Neural progenitor cell (in vitro differentiated cells): ENCODE measurements at regions not wholly inside any gene's neighbourhood (a gene's known extent, or its start where the extent isn't known, plus 50 kb on each side); places are given as distances from the start of the nearest gene placed in this dataset.

Source experiments
- DNase-seq: peaks from one replicate; pipeline ENCODE4 v3.0.0-alpha.2; 2016; ENCODE audit warnings: low spot score
- H2AFZ ChIP-seq: fragments of 200-600 bp; sonication (generic); replicated peaks from 2 replicates; pipeline ENCODE4 v1.6.1; 2016; ENCODE audit warnings: antibody characterized with exemption
- H3F3A ChIP-seq: fragments of 200-600 bp; sonication (generic); 2 replicates; pipeline ENCODE4 v1.6.1; 2016; ENCODE audit warnings: antibody characterized with exemption, low read depth
- H3K27ac ChIP-seq: fragments of 200-600 bp; sonication (generic); 2 replicates; pipeline ENCODE4 v1.5.1; 2016; ENCODE audit warnings: mild to moderate bottlenecking
- H3K27me3 ChIP-seq: fragments of 200-600 bp; sonication (generic); 2 replicates; pipeline ENCODE4 v1.6.1; 2016; ENCODE audit warnings: mild to moderate bottlenecking, moderate library complexity
- H3K36me3 ChIP-seq: fragments of 200-600 bp; sonication (generic); 2 replicates; pipeline ENCODE4 v1.5.1; 2016
- H3K4me1 ChIP-seq: fragments of 200-600 bp; sonication (generic); 2 replicates; pipeline ENCODE4 v1.6.1; 2016; ENCODE audit warnings: mixed run types
- H3K4me2 ChIP-seq: fragments of 200-600 bp; sonication (generic); 2 replicates; pipeline ENCODE4 v1.6.1; 2016
- H3K4me3 ChIP-seq: fragments of 200-600 bp; sonication (generic); 2 replicates; pipeline ENCODE4 v1.5.1; 2016
- H3K79me2 ChIP-seq: fragments of 200-600 bp; sonication (generic); 2 replicates; pipeline ENCODE4 v1.6.1; 2016; ENCODE audit warnings: low read depth
- H3K9ac ChIP-seq: fragments of 200-600 bp; sonication (generic); 2 replicates; pipeline ENCODE4 v1.6.1; 2016
- H3K9me3 ChIP-seq: fragments of 200-600 bp; sonication (generic); 2 replicates; pipeline ENCODE4 v1.5.1; 2016; ENCODE audit warnings: low read depth
- H4K20me1 ChIP-seq: fragments of 200-600 bp; sonication (generic); 2 replicates; pipeline ENCODE4 v1.6.1; 2016; ENCODE audit warnings: low read depth
- H3K27ac Mint-ChIP-seq: 3 replicates; pipeline ENCODE4 v1.8.0; 2021; ENCODE audit warnings: mixed read lengths
- H3K27me3 Mint-ChIP-seq: 2 replicates; pipeline ENCODE4 v1.8.0; 2022; ENCODE audit warnings: low read depth, mild to moderate bottlenecking, inconsistent platforms, moderate library complexity, mixed read lengths; ENCODE audit not compliant: insufficient read depth
- H3K36me3 Mint-ChIP-seq: 3 replicates; pipeline ENCODE4 v1.8.0; 2021; ENCODE audit warnings: mixed read lengths
- H3K4me1 Mint-ChIP-seq: 3 replicates; pipeline ENCODE4 v1.8.0; 2021; ENCODE audit warnings: mixed read lengths
- H3K4me3 Mint-ChIP-seq: 3 replicates; pipeline ENCODE4 v1.8.0; 2021; ENCODE audit warnings: mild to moderate bottlenecking, moderate library complexity, mixed read lengths
- H3K9me3 Mint-ChIP-seq: 3 replicates; pipeline ENCODE4 v1.8.0; 2020; ENCODE audit warnings: mixed read lengths
- EZH2 ChIP-seq: fragments of 200-600 bp; sonication (generic); IDR thresholded peaks from 2 replicates; pipeline ENCODE4 v1.6.1; 2017; ENCODE audit warnings: antibody characterized with exemption, mild to moderate bottlenecking, moderate library complexity
- EZH2phosphoT487 ChIP-seq: fragments of 200-600 bp; sonication (generic); IDR thresholded peaks from 2 replicates; pipeline ENCODE4 v1.6.1; 2017; ENCODE audit warnings: antibody characterized with exemption
- TF ChIP-seq, protein P1 (sequence below): fragments of 200-600 bp; sonication (generic); IDR thresholded peaks from 2 replicates; pipeline ENCODE4 v1.5.1; 2017; ENCODE audit warnings: antibody characterized with exemption, mild to moderate bottlenecking

- Mint-ChIP-seq H3K27me3 (no peaks in the 10 kb centered on the region), H3K4me1 (no peaks in the 10 kb centered on the region), H3K27ac (no peak overlapping the region), H3K36me3 (no peaks in the 10 kb centered on the region), H3K9me3 (peaks cover 3% of the 10 kb centered on the region), H3K4me3 (no peak overlapping the region)
- H3F3A ChIP-seq: peaks cover 7% of the 10 kb centered on the region
- no peaks in the 10 kb centered on the region for H4K20me1 ChIP-seq
- no peak overlapping the region for H3K9ac ChIP-seq
- no peaks in the 10 kb centered on the region for H3K27me3 ChIP-seq
- DNase-seq: no peak
- no peak overlapping the region for H2AFZ ChIP-seq
- no peak for TF ChIP-seq EZH2phosphoT487
- TF ChIP-seq EZH2: no peak
- TF ChIP-seq, protein P1, sequence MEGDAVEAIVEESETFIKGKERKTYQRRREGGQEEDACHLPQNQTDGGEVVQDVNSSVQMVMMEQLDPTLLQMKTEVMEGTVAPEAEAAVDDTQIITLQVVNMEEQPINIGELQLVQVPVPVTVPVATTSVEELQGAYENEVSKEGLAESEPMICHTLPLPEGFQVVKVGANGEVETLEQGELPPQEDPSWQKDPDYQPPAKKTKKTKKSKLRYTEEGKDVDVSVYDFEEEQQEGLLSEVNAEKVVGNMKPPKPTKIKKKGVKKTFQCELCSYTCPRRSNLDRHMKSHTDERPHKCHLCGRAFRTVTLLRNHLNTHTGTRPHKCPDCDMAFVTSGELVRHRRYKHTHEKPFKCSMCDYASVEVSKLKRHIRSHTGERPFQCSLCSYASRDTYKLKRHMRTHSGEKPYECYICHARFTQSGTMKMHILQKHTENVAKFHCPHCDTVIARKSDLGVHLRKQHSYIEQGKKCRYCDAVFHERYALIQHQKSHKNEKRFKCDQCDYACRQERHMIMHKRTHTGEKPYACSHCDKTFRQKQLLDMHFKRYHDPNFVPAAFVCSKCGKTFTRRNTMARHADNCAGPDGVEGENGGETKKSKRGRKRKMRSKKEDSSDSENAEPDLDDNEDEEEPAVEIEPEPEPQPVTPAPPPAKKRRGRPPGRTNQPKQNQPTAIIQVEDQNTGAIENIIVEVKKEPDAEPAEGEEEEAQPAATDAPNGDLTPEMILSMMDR: no peak
- H3K4me1 ChIP-seq: no peaks in the 10 kb centered on the region
- H3K36me3 ChIP-seq: no peaks in the 10 kb centered on the region
- H3K4me3 ChIP-seq: no peak overlapping the region
- no peak overlapping the region for H3K27ac ChIP-seq
- H3K79me2 ChIP-seq: no peaks in the 10 kb centered on the region
- no peaks in the 10 kb centered on the region for H3K9me3 ChIP-seq
- no peak overlapping the region for H3K4me2 ChIP-seq
Measured at GRCh38 chr6:67411036-67411435, 1224.0 kb upstream of the ADGRB3 start.

GRCh38 chr6:67394254-67394653 lies 1240.8 kb upstream of the ADGRB3 start:
- H3K4me2 ChIP-seq: no peak overlapping the region
- H2AFZ ChIP-seq: no peak overlapping the region
- H3K27ac Mint-ChIP-seq: no peak overlapping the region
- H3K9me3 ChIP-seq: no peaks in the 10 kb centered on the region
- no peak overlapping the region for H3K9ac ChIP-seq
- no peak overlapping the region for H3K4me3 Mint-ChIP-seq
- H3K4me3 ChIP-seq: no peak overlapping the region
- TF ChIP-seq EZH2phosphoT487: no peak
- TF ChIP-seq EZH2: no peak
- TF ChIP-seq, protein P1: no peak
- no peaks in the 10 kb centered on the region for H4K20me1 ChIP-seq
- peaks cover 2% of the 10 kb centered on the region for H3K36me3 Mint-ChIP-seq
- H3K36me3 ChIP-seq: no peaks in the 10 kb centered on the region
- H3K27ac ChIP-seq: no peak overlapping the region
- H3K27me3 Mint-ChIP-seq: peaks cover 3% of the 10 kb centered on the region
- H3F3A ChIP-seq: no peaks in the 10 kb centered on the region
- no peaks in the 10 kb centered on the region for H3K79me2 ChIP-seq
- DNase-seq: no peak
- no peaks in the 10 kb centered on the region for H3K27me3 ChIP-seq
- no peaks in the 10 kb centered on the region for H3K4me1 Mint-ChIP-seq
- no peaks in the 10 kb centered on the region for H3K4me1 ChIP-seq
- H3K9me3 Mint-ChIP-seq: peaks cover 14% of the 10 kb centered on the region

DNA sequence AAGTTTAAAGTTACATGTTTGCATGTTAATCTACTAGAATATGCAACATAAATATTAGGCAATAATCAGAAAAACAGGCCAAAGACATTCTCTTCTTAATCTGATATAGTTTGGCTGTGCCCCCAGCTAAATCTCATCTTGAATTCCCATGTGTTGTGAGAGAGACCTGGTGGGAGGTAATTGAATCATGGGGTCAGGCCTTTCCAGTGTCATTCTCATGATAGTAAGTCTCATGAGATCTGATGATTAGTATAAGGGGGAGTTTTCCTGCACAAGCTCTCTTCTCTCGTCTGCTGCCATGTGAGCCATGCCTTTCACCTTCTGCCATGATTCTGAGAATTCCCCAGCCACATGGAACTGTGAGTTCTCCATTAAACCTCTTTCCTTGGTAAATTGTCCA lies 1241.7 kb upstream of the ADGRB3 start:
- Histone ChIP-seq H3K27ac (no peak overlapping the region), H3K27me3 (no peaks in the 10 kb centered on the region), H3K4me1 (no peaks in the 10 kb centered on the region), H2AFZ (no peak overlapping the region), H3K4me3 (no peak overlapping the region), H3K9me3 (no peaks in the 10 kb centered on the region), H3F3A (no peaks in the 10 kb centered on the region), H4K20me1 (no peaks in the 10 kb centered on the region), H3K4me2 (no peak overlapping the region), H3K9ac (no peak overlapping the region), H3K79me2 (no peaks in the 10 kb centered on the region), H3K36me3 (no peaks in the 10 kb centered on the region)
- Mint-ChIP-seq H3K27ac (no peak overlapping the region), H3K27me3 (peaks cover 3% of the 10 kb centered on the region), H3K9me3 (peaks cover 14% of the 10 kb centered on the region), H3K4me1 (no peaks in the 10 kb centered on the region), H3K4me3 (no peak overlapping the region), H3K36me3 (peaks cover 2% of the 10 kb centered on the region)
- TF ChIP-seq, protein P1: no peak
- TF ChIP-seq EZH2phosphoT487 (no peak), EZH2 (no peak)
- DNase-seq: no peak
